ENCODE measurements at regions not wholly inside any gene's neighbourhood (a gene's known extent, or its start where the extent isn't known, plus 50 kb on each side); places are given as distances from the start of the nearest gene placed in this dataset.

DNA sequence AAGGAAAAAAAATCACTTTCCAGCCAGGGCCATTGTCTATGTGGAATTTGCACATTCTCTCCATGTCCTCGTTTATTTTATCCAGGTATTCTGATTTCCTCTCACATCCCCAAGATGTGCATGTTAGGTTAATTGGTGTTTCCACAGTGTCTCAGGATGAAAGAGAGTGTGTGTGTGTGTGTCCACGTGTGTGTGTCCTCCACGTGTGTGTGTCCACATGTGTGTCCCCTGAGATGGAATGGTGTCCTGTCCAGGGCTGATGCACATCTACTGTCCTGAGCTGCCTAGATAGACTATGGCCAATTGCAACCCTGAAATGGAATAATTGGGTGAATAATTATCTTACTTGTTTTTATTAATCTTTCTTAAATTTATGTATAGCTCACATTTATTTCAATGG is 2436.5 kb downstream of the PCDH9 start:
- TF ChIP-seq ISL1 (CRISPR knock-in tag; IDR thresholded peaks at IDR 0.05) (no peak), TCF4 (CRISPR knock-in tag; IDR thresholded peaks at IDR 0.05; ENCODE audit: borderline replicate concordance) (no peak), ZFP30 (CRISPR knock-in tag; IDR thresholded peaks at IDR 0.05) (no peak), ZNF565 (CRISPR knock-in tag; conservative IDR thresholded peaks at IDR 0.05; ENCODE audit: low read depth) (no peak), CSDC2 (CRISPR knock-in tag; IDR thresholded peaks at IDR 0.05) (no peak)
- TF ChIP-seq, protein P1, sequence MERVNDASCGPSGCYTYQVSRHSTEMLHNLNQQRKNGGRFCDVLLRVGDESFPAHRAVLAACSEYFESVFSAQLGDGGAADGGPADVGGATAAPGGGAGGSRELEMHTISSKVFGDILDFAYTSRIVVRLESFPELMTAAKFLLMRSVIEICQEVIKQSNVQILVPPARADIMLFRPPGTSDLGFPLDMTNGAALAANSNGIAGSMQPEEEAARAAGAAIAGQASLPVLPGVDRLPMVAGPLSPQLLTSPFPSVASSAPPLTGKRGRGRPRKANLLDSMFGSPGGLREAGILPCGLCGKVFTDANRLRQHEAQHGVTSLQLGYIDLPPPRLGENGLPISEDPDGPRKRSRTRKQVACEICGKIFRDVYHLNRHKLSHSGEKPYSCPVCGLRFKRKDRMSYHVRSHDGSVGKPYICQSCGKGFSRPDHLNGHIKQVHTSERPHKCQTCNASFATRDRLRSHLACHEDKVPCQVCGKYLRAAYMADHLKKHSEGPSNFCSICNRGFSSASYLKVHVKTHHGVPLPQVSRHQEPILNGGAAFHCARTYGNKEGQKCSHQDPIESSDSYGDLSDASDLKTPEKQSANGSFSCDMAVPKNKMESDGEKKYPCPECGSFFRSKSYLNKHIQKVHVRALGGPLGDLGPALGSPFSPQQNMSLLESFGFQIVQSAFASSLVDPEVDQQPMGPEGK (CRISPR knock-in tag; IDR thresholded peaks at IDR 0.05; ENCODE audit: borderline replicate concordance): no peak
- ATAC-seq: no peak

DNA sequence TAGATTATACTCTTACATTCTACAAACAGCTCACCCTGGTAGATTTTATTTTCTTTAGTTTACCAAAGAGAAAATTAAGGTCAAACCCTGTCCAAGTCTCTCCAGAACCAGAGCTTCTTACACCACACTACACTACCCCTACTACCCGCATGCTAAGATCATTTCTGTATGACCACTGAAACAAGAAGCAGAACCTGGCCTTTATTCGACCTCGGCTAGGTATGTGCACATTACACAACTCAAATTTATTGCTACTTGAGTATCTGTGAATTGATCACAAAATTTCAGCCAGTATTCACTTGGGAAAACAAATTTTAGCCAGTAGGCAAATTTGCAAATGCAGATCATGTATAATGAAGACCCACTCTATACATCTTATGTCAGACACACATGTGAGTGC is 2437.0 kb downstream of the PCDH9 start:
- no peak for ATAC-seq
- TF ChIP-seq BACH2 (CRISPR knock-in tag; IDR thresholded peaks at IDR 0.05; ENCODE audit: borderline replicate concordance) (no peak), SNAI2 (CRISPR knock-in tag; IDR thresholded peaks at IDR 0.05) (no peak), ZNF565 (CRISPR knock-in tag; conservative IDR thresholded peaks at IDR 0.05; ENCODE audit: low read depth) (no peak), ISL1 (CRISPR knock-in tag; IDR thresholded peaks at IDR 0.05) (no peak), ARNTL (CRISPR knock-in tag; IDR thresholded peaks at IDR 0.05; ENCODE audit: borderline replicate concordance, low read depth) (no peak), OSR1 (CRISPR knock-in tag; IDR thresholded peaks at IDR 0.05) (no peak), ZNF8 (CRISPR knock-in tag; IDR thresholded peaks at IDR 0.05) (no peak), GLIS3 (CRISPR knock-in tag; IDR thresholded peaks at IDR 0.05) (no peak), ESRRG (CRISPR knock-in tag; IDR thresholded peaks at IDR 0.05) (no peak), PPARA (CRISPR knock-in tag; IDR thresholded peaks at IDR 0.05; ENCODE audit: borderline replicate concordance) (no peak), ZFP30 (CRISPR knock-in tag; IDR thresholded peaks at IDR 0.05) (no peak), ZFP3 (CRISPR knock-in tag; IDR thresholded peaks at IDR 0.05) (no peak), TCF4 (CRISPR knock-in tag; IDR thresholded peaks at IDR 0.05; ENCODE audit: borderline replicate concordance) (no peak)
- TF ChIP-seq, protein P2, sequence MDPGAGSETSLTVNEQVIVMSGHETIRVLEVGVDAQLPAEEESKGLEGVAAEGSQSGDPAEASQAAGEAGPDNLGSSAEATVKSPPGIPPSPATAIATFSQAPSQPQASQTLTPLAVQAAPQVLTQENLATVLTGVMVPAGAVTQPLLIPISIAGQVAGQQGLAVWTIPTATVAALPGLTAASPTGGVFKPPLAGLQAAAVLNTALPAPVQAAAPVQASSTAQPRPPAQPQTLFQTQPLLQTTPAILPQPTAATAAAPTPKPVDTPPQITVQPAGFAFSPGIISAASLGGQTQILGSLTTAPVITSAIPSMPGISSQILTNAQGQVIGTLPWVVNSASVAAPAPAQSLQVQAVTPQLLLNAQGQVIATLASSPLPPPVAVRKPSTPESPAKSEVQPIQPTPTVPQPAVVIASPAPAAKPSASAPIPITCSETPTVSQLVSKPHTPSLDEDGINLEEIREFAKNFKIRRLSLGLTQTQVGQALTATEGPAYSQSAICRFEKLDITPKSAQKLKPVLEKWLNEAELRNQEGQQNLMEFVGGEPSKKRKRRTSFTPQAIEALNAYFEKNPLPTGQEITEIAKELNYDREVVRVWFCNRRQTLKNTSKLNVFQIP (CRISPR knock-in tag; IDR thresholded peaks at IDR 0.05; ENCODE audit: borderline replicate concordance, low read depth): no peak
- TF ChIP-seq, protein P3, sequence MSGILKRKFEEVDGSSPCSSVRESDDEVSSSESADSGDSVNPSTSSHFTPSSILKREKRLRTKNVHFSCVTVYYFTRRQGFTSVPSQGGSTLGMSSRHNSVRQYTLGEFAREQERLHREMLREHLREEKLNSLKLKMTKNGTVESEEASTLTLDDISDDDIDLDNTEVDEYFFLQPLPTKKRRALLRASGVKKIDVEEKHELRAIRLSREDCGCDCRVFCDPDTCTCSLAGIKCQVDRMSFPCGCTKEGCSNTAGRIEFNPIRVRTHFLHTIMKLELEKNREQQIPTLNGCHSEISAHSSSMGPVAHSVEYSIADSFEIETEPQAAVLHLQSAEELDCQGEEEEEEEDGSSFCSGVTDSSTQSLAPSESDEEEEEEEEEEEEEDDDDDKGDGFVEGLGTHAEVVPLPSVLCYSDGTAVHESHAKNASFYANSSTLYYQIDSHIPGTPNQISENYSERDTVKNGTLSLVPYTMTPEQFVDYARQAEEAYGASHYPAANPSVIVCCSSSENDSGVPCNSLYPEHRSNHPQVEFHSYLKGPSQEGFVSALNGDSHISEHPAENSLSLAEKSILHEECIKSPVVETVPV (CRISPR knock-in tag; IDR thresholded peaks at IDR 0.05): no peak
- TF ChIP-seq, protein P4, sequence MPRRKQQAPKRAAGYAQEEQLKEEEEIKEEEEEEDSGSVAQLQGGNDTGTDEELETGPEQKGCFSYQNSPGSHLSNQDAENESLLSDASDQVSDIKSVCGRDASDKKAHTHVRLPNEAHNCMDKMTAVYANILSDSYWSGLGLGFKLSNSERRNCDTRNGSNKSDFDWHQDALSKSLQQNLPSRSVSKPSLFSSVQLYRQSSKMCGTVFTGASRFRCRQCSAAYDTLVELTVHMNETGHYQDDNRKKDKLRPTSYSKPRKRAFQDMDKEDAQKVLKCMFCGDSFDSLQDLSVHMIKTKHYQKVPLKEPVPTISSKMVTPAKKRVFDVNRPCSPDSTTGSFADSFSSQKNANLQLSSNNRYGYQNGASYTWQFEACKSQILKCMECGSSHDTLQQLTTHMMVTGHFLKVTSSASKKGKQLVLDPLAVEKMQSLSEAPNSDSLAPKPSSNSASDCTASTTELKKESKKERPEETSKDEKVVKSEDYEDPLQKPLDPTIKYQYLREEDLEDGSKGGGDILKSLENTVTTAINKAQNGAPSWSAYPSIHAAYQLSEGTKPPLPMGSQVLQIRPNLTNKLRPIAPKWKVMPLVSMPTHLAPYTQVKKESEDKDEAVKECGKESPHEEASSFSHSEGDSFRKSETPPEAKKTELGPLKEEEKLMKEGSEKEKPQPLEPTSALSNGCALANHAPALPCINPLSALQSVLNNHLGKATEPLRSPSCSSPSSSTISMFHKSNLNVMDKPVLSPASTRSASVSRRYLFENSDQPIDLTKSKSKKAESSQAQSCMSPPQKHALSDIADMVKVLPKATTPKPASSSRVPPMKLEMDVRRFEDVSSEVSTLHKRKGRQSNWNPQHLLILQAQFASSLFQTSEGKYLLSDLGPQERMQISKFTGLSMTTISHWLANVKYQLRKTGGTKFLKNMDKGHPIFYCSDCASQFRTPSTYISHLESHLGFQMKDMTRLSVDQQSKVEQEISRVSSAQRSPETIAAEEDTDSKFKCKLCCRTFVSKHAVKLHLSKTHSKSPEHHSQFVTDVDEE (CRISPR knock-in tag; IDR thresholded peaks at IDR 0.05): no peak
- TF ChIP-seq, protein P5, sequence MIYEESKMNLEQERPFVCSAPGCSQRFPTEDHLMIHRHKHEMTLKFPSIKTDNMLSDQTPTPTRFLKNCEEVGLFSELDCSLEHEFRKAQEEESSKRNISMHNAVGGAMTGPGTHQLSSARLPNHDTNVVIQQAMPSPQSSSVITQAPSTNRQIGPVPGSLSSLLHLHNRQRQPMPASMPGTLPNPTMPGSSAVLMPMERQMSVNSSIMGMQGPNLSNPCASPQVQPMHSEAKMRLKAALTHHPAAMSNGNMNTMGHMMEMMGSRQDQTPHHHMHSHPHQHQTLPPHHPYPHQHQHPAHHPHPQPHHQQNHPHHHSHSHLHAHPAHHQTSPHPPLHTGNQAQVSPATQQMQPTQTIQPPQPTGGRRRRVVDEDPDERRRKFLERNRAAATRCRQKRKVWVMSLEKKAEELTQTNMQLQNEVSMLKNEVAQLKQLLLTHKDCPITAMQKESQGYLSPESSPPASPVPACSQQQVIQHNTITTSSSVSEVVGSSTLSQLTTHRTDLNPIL (CRISPR knock-in tag; IDR thresholded peaks at IDR 0.05; ENCODE audit: low read depth): no peak

DNA sequence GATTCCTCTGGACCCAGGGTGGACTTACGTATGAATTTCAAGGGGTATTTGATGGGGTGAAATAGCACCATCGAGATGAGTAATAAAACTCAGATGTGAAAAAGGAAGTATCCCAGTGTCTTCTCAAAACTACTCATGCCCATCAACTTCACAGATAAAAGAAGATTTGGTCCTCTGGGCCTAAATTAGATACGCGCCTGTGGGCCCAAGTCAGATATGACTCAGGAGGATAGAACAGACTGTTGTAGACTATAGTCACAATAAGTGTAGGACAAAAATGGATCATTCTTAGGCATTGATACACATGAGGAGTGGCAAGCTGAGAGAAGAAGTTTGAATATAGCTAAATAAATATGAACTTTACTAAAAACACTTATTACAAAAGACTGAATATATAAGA is 2438.8 kb downstream of the PCDH9 start:
- no peak for ATAC-seq
- TF ChIP-seq, protein P1 (CRISPR knock-in tag; IDR thresholded peaks at IDR 0.05; ENCODE audit: borderline replicate concordance): no peak
- no peak for TF ChIP-seq GLIS3 (CRISPR knock-in tag; IDR thresholded peaks at IDR 0.05)
- TF ChIP-seq RARB (CRISPR knock-in tag; IDR thresholded peaks at IDR 0.05): no peak
- no peak for TF ChIP-seq ZNF70 (CRISPR knock-in tag; IDR thresholded peaks at IDR 0.05)
- no peak for TF ChIP-seq CSDC2 (CRISPR knock-in tag; IDR thresholded peaks at IDR 0.05)
- TF ChIP-seq ISL1 (CRISPR knock-in tag; IDR thresholded peaks at IDR 0.05): no peak
- no peak for TF ChIP-seq ARNTL (CRISPR knock-in tag; IDR thresholded peaks at IDR 0.05; ENCODE audit: borderline replicate concordance, low read depth)
- TF ChIP-seq TOX (CRISPR knock-in tag; IDR thresholded peaks at IDR 0.05; ENCODE audit: borderline replicate concordance): no peak
- no peak for TF ChIP-seq ZNF8 (CRISPR knock-in tag; IDR thresholded peaks at IDR 0.05)
- no peak for TF ChIP-seq BACH2 (CRISPR knock-in tag; IDR thresholded peaks at IDR 0.05; ENCODE audit: borderline replicate concordance)
- no peak for TF ChIP-seq PPARA (CRISPR knock-in tag; IDR thresholded peaks at IDR 0.05; ENCODE audit: borderline replicate concordance)
- TF ChIP-seq, protein P4 (CRISPR knock-in tag; IDR thresholded peaks at IDR 0.05): no peak
- TF ChIP-seq ZNF565 (CRISPR knock-in tag; conservative IDR thresholded peaks at IDR 0.05; ENCODE audit: low read depth): no peak
- TF ChIP-seq ZC3H10 (CRISPR knock-in tag; IDR thresholded peaks at IDR 0.05): no peak
